ENCODE measurements at regions not wholly inside any gene's neighbourhood (a gene's known extent, or its start where the extent isn't known, plus 50 kb on each side); places are given as distances from the start of the nearest gene placed in this dataset.

- no peak for TF ChIP-seq ZHX1 (CRISPR knock-in tag; IDR thresholded peaks at IDR 0.05; ENCODE audit: low read depth)
- TF ChIP-seq GATAD1 (CRISPR knock-in tag; IDR thresholded peaks at IDR 0.05) = no peak
These were observed 435.2 kb upstream of the AMOT start (continued) for GRCh38 chrX:113275804-113276203.

GRCh38 chrX:113274791-113275190, 434.2 kb upstream of the AMOT start:
- FAIRE-seq = no peak
- no peak for ATAC-seq
- in situ Hi-C loops (cut with HindIII; ENCODE audit: extremely low pct_ligation_motif_present, low pct_unique_long_range_greater_than_20kb) (no loop called here), intact Hi-C loops (cut with micrococcal nuclease; ENCODE audit: unreplicated experiment) (no loop called here)
- Histone ChIP-seq H3K9me3 (ENCODE audit: low read length) (no peaks in the 10 kb centered on the region), H3K9ac (ENCODE audit: insufficient read depth, low read depth, low read length) (no peak overlapping the region), H2AFZ (ENCODE audit: low read length) (no peak overlapping the region), H3K4me3 (replicated peaks in 1 of 3; ENCODE audit: insufficient read depth in 1 of 3, low read depth in 2 of 3, low read length in 3 of 3) (no peak overlapping the region), H3K4me1 (ENCODE audit: insufficient read depth, low read length) (peaks cover 10% of the 10 kb centered on the region; the same call in 1 of the 2 replicates), H3K27ac (ENCODE audit: extremely low read length, insufficient read depth, low read length) (no peak overlapping the region), H3K79me2 (ENCODE audit: insufficient read depth, low read length) (no peaks in the 10 kb centered on the region), H4K20me1 (ENCODE audit: insufficient read depth, low read length) (no peaks in the 10 kb centered on the region), H3K4me2 (ENCODE audit: low read depth, low read length) (no peak overlapping the region), H3K27me3 (ENCODE audit: control insufficient read depth in 1 of 2, insufficient read depth in 2 of 2, low read length in 2 of 2) (no peaks in the 10 kb centered on the region), H3K36me3 (replicated peaks in 1 of 2; ENCODE audit: control insufficient read depth in 1 of 2, insufficient read depth in 2 of 2, low read length in 2 of 2) (no peaks in the 10 kb centered on the region)
- TF ChIP-seq STAG1 (CRISPR knock-in tag; IDR thresholded peaks at IDR 0.05) (no peak), ZNF597 (CRISPR knock-in tag; IDR thresholded peaks at IDR 0.05) (no peak), TCF12 (IDR thresholded peaks at IDR 0.05) (no peak), TCF12 (CRISPR knock-in tag; IDR thresholded peaks at IDR 0.05) (no peak), ZFP90 (CRISPR knock-in tag; IDR thresholded peaks at IDR 0.05; ENCODE audit: borderline replicate concordance) (no peak), ZNF232 (CRISPR knock-in tag; IDR thresholded peaks at IDR 0.05; ENCODE audit: borderline replicate concordance) (no peak), NCOA5 (CRISPR knock-in tag; IDR thresholded peaks at IDR 0.05) (no peak), U2AF2 (IDR thresholded peaks at IDR 0.05; ENCODE audit: low read depth, low read length) (no peak), U2AF1 (optimal IDR thresholded peaks at IDR 0.05; ENCODE audit: low read depth, low read length) (no peak), SP140L (CRISPR knock-in tag; IDR thresholded peaks at IDR 0.05; ENCODE audit: borderline replicate concordance) (no peak), ZBTB46 (CRISPR knock-in tag; IDR thresholded peaks at IDR 0.05; ENCODE audit: borderline replicate concordance) (no peak), FOXA1 (IDR thresholded peaks at IDR 0.05) (no peak), FOXA1 (CRISPR knock-in tag; IDR thresholded peaks at IDR 0.05) (no peak), BATF2 (CRISPR knock-in tag; IDR thresholded peaks at IDR 0.05) (no peak)
- CTCF ChIA-PET (ENCODE audit: low intra/inter-chr PET ratio, low total read pairs) = no interaction called here
- DNase-seq (ENCODE audit: low spot score) = no peak
- 96% methylated on average over 1 of the region's 1 CpG for WGBS (ENCODE audit: low lambda C conversion rate)
- BruUV-seq (replicated peaks) = no TSS peak
- POLR2A ChIA-PET = no interaction called here
